ENCODE measurements at regions not wholly inside any gene's neighbourhood (a gene's known extent, or its start where the extent isn't known, plus 50 kb on each side); places are given as distances from the start of the nearest gene placed in this dataset.
A peak's percentile ranks its signal among the peaks of the same experiment; 100 is the strongest.
"Not testable (repeated sequence)": the region's sequence is repeated elsewhere in the genome, so short reads cannot be mapped to it uniquely, and the experiment has no call there.

- DNase-seq (ENCODE audit: low read depth in 2 of 3, low spot score in 2 of 3) = no peak
Measured at GRCh38 chrX:124690495-124690894, 344.1 kb downstream of the SH2D1A start.

GRCh38 chrX:124699876-124700275 is 353.5 kb downstream of the SH2D1A start:
- DNase-seq (ENCODE audit: low read depth in 2 of 3, low spot score in 2 of 3) = no peak

GRCh38 chrX:124717537-124717936 is 371.2 kb downstream of the SH2D1A start:
- no peak for DNase-seq (ENCODE audit: low read depth in 2 of 3, low spot score in 2 of 3)

- DNase-seq (ENCODE audit: low read depth in 2 of 3, low spot score in 2 of 3) = no peak
Measured at GRCh38 chrX:124719060-124719459, 372.7 kb downstream of the SH2D1A start.

- no peak for DNase-seq (ENCODE audit: low read depth in 2 of 3, low spot score in 2 of 3)
Measured at GRCh38 chrX:124720532-124720931, 374.2 kb downstream of the SH2D1A start.

- no peak for DNase-seq (ENCODE audit: low read depth in 2 of 3, low spot score in 2 of 3)
Measured at GRCh38 chrX:124725502-124725901, 379.1 kb downstream of the SH2D1A start.

- DNase-seq (ENCODE audit: low read depth in 2 of 3, low spot score in 2 of 3) = no peak
Measured at GRCh38 chrX:124726292-124726691, 379.9 kb downstream of the SH2D1A start.

GRCh38 chrX:124726881-124727280 is 380.5 kb downstream of the SH2D1A start:
- no peak for DNase-seq (ENCODE audit: low read depth in 2 of 3, low spot score in 2 of 3)

- peak in 1 of 3 donors; percentile 18 for DNase-seq (ENCODE audit: low read depth in 2 of 3, low spot score in 2 of 3)
Measured at GRCh38 chrX:124736553-124737270, 390.3 kb downstream of the SH2D1A start.

- DNase-seq (ENCODE audit: low read depth in 2 of 3, low spot score in 2 of 3) = no peak
Measured at GRCh38 chrX:124737771-124738170, 391.4 kb downstream of the SH2D1A start.

- DNase-seq (ENCODE audit: low read depth in 2 of 3, low spot score in 2 of 3) = no peak
Measured at GRCh38 chrX:124747295-124747694, 400.9 kb downstream of the SH2D1A start.

GRCh38 chrX:124764354-124764753 is 418.0 kb downstream of the SH2D1A start:
- no peak for DNase-seq (ENCODE audit: low read depth in 2 of 3, low spot score in 2 of 3)

GRCh38 chrX:124769166-124769565 is 422.8 kb downstream of the SH2D1A start:
- DNase-seq (ENCODE audit: low read depth in 2 of 3, low spot score in 2 of 3) = no peak

- no peak for DNase-seq (ENCODE audit: low read depth in 2 of 3, low spot score in 2 of 3)
Measured at GRCh38 chrX:124771292-124771691, 424.9 kb downstream of the SH2D1A start.

GRCh38 chrX:124788253-124788652 is 441.9 kb downstream of the SH2D1A start:
- DNase-seq (ENCODE audit: low read depth in 2 of 3, low spot score in 2 of 3) = not testable (repeated sequence)

- not testable (repeated sequence) for DNase-seq (ENCODE audit: low read depth in 2 of 3, low spot score in 2 of 3)
Measured at GRCh38 chrX:124789874-124790273, 443.5 kb downstream of the SH2D1A start.

GRCh38 chrX:124791492-124792095 is 445.2 kb downstream of the SH2D1A start:
- no peak for DNase-seq (ENCODE audit: low read depth in 2 of 3, low spot score in 2 of 3)

GRCh38 chrX:124796989-124797388 is 450.6 kb downstream of the SH2D1A start:
- DNase-seq (ENCODE audit: low read depth in 2 of 3, low spot score in 2 of 3) = no peak

- DNase-seq (ENCODE audit: low read depth in 2 of 3, low spot score in 2 of 3) = no peak
Measured at GRCh38 chrX:124804962-124805361, 458.6 kb downstream of the SH2D1A start.

- DNase-seq (ENCODE audit: low read depth in 2 of 3, low spot score in 2 of 3) = no peak
Measured at GRCh38 chrX:124805486-124805885, 459.1 kb downstream of the SH2D1A start.

- no peak for DNase-seq (ENCODE audit: low read depth in 2 of 3, low spot score in 2 of 3)
Measured at GRCh38 chrX:124814106-124814505, 467.7 kb downstream of the SH2D1A start.

GRCh38 chrX:124818033-124818432 is 471.7 kb downstream of the SH2D1A start:
- no peak for DNase-seq (ENCODE audit: low read depth in 2 of 3, low spot score in 2 of 3)
